Fibroblast of villous mesenchyme (primary cell): ENCODE measurements at regions not wholly inside any gene's neighbourhood (a gene's known extent, or its start where the extent isn't known, plus 50 kb on each side); places are given as distances from the start of the nearest gene placed in this dataset.
A peak's percentile ranks its signal among the peaks of the same experiment; 100 is the strongest.

ENCODE experiments used
- DNase-seq: peaks from one replicate; pipeline ENCODE4 v3.0.0-alpha.2; 2010; ENCODE audit warnings: low read depth
- H3K4me3 ChIP-seq: 2 replicates; pipeline ENCODE4 v1.5.1; 2011; ENCODE audit warnings: low read depth, mild to moderate bottlenecking, low read length
- CTCF ChIP-seq: IDR thresholded peaks from 2 replicates; pipeline ENCODE4 v1.5.1; 2012; ENCODE audit warnings: low read depth, mild to moderate bottlenecking, low read length; ENCODE audit not compliant: insufficient read depth

DNA sequence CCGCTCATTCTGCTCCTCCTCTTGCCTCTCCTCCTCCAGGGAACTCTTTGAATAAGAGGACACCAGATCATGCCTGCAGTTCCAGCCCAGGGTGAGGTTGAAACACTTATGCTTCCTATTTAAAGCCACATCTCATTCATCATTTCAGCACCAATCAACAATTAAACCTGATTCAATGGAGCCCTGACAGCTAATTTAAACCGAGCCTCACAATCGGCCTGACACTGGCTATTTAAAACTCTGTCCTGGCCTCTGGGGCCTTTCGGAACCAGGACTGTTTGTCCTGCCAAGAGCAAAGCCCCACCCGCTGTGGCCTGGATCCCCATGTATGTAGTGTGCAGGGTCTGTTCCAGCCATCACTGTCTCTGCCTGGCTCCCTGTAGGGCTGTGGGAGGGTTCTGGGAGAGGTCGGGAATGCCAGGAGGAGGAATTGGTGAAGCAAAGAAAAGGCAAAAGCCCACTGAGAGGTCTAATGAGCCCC, 97.4 kb downstream of the MCFD2 start:
- no peak for DNase-seq
- TF ChIP-seq CTCF, result no peak
- no peak overlapping the region for H3K4me3 ChIP-seq

GRCh38 chr2:46816846-46817726, 98.5 kb downstream of the MCFD2 start:
- DNase-seq, result no peak
- no peak for TF ChIP-seq CTCF
- no peak overlapping the region for H3K4me3 ChIP-seq

- no peak overlapping the region for H3K4me3 ChIP-seq
- no peak for DNase-seq
- TF ChIP-seq CTCF, result no peak
Observed at GRCh38 chr2:46816151-46816845, 99.3 kb downstream of the MCFD2 start.

DNA sequence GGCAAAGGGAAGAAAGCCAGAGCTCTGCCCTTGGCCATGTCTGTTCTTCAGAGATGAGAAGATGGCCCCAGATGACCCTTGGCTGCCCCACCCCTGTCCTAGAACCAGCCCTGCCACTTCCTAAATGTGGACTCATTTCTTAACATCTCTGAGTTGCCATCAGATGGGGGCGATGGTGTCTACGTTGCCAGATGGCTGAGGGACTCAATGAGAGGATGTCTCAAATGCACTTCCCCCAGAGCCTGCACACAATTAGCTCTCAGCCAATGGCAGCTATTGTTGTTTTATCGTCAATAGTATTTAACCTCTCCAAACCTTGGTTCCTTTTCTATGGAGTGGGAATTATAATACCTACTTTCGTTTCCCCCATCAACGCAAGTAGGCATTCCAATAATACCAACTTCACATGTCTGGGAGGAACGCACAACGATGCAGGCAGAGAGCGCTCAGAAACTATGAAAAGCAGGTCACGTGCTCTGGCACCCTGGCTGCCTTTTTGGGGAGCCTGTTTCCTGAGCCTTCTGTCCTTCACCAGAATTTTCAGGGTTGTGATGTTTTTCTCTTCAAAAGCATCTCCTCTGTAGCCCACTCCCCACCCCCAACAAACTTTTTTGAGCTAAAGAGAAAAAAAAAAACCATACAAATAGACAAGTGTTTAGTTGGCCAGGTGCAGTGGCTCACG, 100.3 kb downstream of the MCFD2 start:
- peak; percentile 6 for TF ChIP-seq CTCF
- no peak overlapping the region for H3K4me3 ChIP-seq
- DNase-seq, result no peak

DNA sequence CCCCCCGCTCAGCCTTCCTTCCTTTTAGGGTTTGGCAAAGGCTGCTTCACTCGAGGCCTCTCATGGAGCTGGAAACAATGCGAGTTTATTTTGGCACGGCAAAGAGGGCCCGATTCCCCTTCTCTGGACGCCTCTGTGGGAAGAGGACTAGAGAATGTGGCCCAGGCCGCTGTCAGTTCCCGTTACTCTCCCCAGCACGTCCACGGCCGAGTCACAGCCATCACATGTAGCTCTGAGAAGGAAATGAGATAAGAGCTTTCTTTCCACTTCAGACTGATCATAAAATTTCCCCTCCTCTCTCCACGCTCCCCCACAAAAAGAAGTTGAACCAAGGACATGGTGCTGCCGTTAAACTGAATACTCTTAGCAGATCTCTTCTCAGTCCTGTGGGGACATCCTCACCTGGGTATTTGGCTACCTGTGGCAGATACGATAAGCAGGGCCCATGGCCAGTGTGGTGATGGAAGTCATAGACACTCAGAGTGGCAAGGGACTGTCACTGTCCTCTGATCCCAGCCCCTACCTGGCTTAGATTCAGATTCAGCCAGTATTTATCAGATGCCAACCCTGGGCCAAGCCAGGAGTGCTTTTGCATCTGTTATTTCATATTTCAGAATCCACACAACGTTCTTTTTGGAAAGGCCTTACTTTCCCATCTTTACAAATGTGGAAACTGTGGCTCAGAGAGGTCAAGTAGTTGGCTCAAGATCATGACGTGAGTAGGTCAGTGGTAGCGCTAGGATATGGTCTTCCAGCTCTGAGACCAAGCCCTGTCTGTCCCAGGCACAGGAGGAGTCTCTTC, 101.2 kb downstream of the MCFD2 start:
- no peak for TF ChIP-seq CTCF
- peak; percentile 71 for DNase-seq
- no peak overlapping the region for H3K4me3 ChIP-seq

DNA sequence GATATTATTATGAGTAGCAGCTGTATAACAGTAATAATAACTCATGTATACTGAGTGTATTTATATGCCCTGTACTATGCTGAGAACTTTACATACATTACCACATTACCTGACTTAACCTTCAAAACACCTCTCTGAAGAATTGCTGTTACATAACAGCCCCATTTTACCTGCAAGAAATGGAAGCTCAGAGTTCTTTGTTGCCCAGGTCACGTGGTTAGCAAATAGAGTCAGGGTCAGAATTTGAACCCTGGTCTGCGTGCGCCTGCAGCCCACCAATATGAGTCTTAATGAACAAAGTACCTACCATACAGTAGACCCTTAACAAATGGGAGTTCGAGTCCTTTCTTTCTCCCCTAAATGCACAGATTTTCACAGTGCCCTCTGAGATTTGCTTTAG, 101.9 kb downstream of the MCFD2 start:
- DNase-seq, result no peak
- no peak for TF ChIP-seq CTCF
- H3K4me3 ChIP-seq, result no peak overlapping the region
